Activated CD8-positive, alpha-beta T cell treated with anti-CD3 and anti-CD28 coated beads for 36 hours (primary cell): ENCODE measurements at regions not wholly inside any gene's neighbourhood (a gene's known extent, or its start where the extent isn't known, plus 50 kb on each side); places are given as distances from the start of the nearest gene placed in this dataset.

Experiments used
- ATAC-seq: fragments of 200-7000 bp; cut with Tn5 transposase; one replicate; pipeline ENCODE4 v1.10.0; 2021; ENCODE audit warnings: mild to moderate bottlenecking, moderate library complexity
- CTCF ChIA-PET: fragments of 350-600 bp; sonication (Branson Sonifier 250); formaldehyde crosslinking; loops from one replicate; lab custom pipeline; 2021; ENCODE audit warnings: antibody characterized with exemption; lab: Charles Lee
- POLR2A ChIA-PET: fragments of 350-600 bp; sonication (Branson Sonifier 250); formaldehyde crosslinking; loops from one replicate; lab custom pipeline; 2021; ENCODE audit warnings: antibody characterized with exemption; lab: Charles Lee
- DNase-seq: peaks from one replicate; pipeline ENCODE4 v3.0.0-alpha.2; 2020
- H3K27ac Mint-ChIP-seq: one replicate; pipeline ENCODE4 v1.8.0; 2021; ENCODE audit warnings: mild to moderate bottlenecking, mixed read lengths
- H3K27me3 Mint-ChIP-seq: one replicate; pipeline ENCODE4 v1.8.0; 2021; ENCODE audit warnings: mixed read lengths
- H3K36me3 Mint-ChIP-seq: one replicate; pipeline ENCODE4 v1.8.0; 2021; ENCODE audit warnings: low read depth, mixed read lengths
- H3K4me1 Mint-ChIP-seq: one replicate; pipeline ENCODE4 v1.8.0; 2021; ENCODE audit warnings: low read depth, mixed read lengths
- H3K4me3 Mint-ChIP-seq: one replicate; pipeline ENCODE4 v1.8.0; 2021; ENCODE audit warnings: mild to moderate bottlenecking, moderate library complexity, mixed read lengths
- H3K9me3 Mint-ChIP-seq: one replicate; pipeline ENCODE4 v1.8.0; 2021; ENCODE audit warnings: mixed read lengths
- CTCF ChIP-seq: fragments of 200-600 bp; IDR thresholded peaks from one replicate; pipeline ENCODE4 v1.8.0; 2022; ENCODE audit warnings: antibody characterized with exemption, mild to moderate bottlenecking
- intact Hi-C: fragments of 100-400 bp; cut with micrococcal nuclease; formaldehyde crosslinking; loops from one replicate; pipeline ENCODE4 v1.10.0; 2022

- ChIA-PET CTCF (interaction anchor here (0.9 to 1.2 kb wide), 2 partner anchors 513 to 520 kb away, joined by 4 read pairs; no protein-coding TSS in a partner anchor), POLR2A (interaction anchor here (0.6 kb wide), 1 partner anchor 22 kb away, joined by 3 read pairs; no protein-coding TSS in a partner anchor)
- DNase-seq = no peak
- peaks cover 3% of the 10 kb centered on the region for H3K27me3 Mint-ChIP-seq
- ATAC-seq = no peak
- H3K27ac Mint-ChIP-seq = no peak overlapping the region
- intact Hi-C loops = loop anchor here (2.0 kb wide), 1 partner anchor 513 kb away; no protein-coding TSS in a partner anchor
- H3K9me3 Mint-ChIP-seq = no peaks in the 10 kb centered on the region
- H3K4me3 Mint-ChIP-seq = no peak overlapping the region
- no peak for TF ChIP-seq CTCF
- peaks cover 4% of the 10 kb centered on the region for H3K4me1 Mint-ChIP-seq
- no peaks in the 10 kb centered on the region for H3K36me3 Mint-ChIP-seq
Observed at GRCh38 chr6:168371981-168372711, 52.6 kb upstream of the DACT2 start.

- no peaks in the 10 kb centered on the region for H3K27me3 Mint-ChIP-seq
Observed at GRCh38 chr6:168372889-168373288, 53.3 kb upstream of the DACT2 start.

GRCh38 chr6:168373389-168373788, 53.8 kb upstream of the DACT2 start:
- Mint-ChIP-seq H3K4me1 (peaks cover 4% of the 10 kb centered on the region), H3K27ac (no peak overlapping the region), H3K36me3 (no peaks in the 10 kb centered on the region), H3K27me3 (no peaks in the 10 kb centered on the region), H3K9me3 (no peaks in the 10 kb centered on the region), H3K4me3 (no peak overlapping the region)
- TF ChIP-seq CTCF = no peak
- ChIA-PET POLR2A (no interaction called here), CTCF (no interaction called here)
- ATAC-seq (no peak), DNase-seq (no peak)
- intact Hi-C loops = no loop called here

More at GRCh38 chr6:168372889-168373288, 53.3 kb upstream of the DACT2 start:
- Mint-ChIP-seq H3K9me3 (no peaks in the 10 kb centered on the region), H3K4me3 (no peak overlapping the region), H3K27ac (no peak overlapping the region), H3K36me3 (no peaks in the 10 kb centered on the region), H3K4me1 (peaks cover 4% of the 10 kb centered on the region)
- POLR2A ChIA-PET = no interaction called here
- TF ChIP-seq CTCF = no peak
- ATAC-seq (no peak), DNase-seq (no peak)
- CTCF ChIA-PET = no interaction called here
- intact Hi-C loops = no loop called here

GRCh38 chr6:168374051-168374502, 54.5 kb upstream of the DACT2 start:
- Mint-ChIP-seq H3K9me3 (no peaks in the 10 kb centered on the region), H3K4me3 (no peak overlapping the region), H3K27me3 (no peaks in the 10 kb centered on the region), H3K4me1 (peaks cover 4% of the 10 kb centered on the region), H3K36me3 (no peaks in the 10 kb centered on the region), H3K27ac (no peak overlapping the region)
- TF ChIP-seq CTCF = no peak
- intact Hi-C loops = no loop called here
- ATAC-seq (no peak), DNase-seq (no peak)
- ChIA-PET CTCF (no interaction called here), POLR2A (no interaction called here)

GRCh38 chr6:168374541-168375071, 55.0 kb upstream of the DACT2 start:
- no peaks in the 10 kb centered on the region for H3K36me3 Mint-ChIP-seq
- ATAC-seq (no peak), DNase-seq (no peak)
- H3K4me1 Mint-ChIP-seq = peaks cover 4% of the 10 kb centered on the region
- no peaks in the 10 kb centered on the region for H3K27me3 Mint-ChIP-seq
- intact Hi-C loops = no loop called here
- no peak for TF ChIP-seq CTCF
- POLR2A ChIA-PET = no interaction called here
- H3K9me3 Mint-ChIP-seq = no peaks in the 10 kb centered on the region
- H3K4me3 Mint-ChIP-seq = no peak overlapping the region
- CTCF ChIA-PET = no interaction called here
- no peak overlapping the region for H3K27ac Mint-ChIP-seq
